LNCAP (cell line): ENCODE measurements at regions not wholly inside any gene's neighbourhood (a gene's known extent, or its start where the extent isn't known, plus 50 kb on each side); places are given as distances from the start of the nearest gene placed in this dataset.

ENCODE experiments used
- TF ChIP-seq, protein P1 (sequence below): fragments of 450-650 bp; IDR thresholded peaks from 2 replicates; pipeline ENCODE4 v1.5.1; 2017; ENCODE audit warnings: mild to moderate bottlenecking

DNA sequence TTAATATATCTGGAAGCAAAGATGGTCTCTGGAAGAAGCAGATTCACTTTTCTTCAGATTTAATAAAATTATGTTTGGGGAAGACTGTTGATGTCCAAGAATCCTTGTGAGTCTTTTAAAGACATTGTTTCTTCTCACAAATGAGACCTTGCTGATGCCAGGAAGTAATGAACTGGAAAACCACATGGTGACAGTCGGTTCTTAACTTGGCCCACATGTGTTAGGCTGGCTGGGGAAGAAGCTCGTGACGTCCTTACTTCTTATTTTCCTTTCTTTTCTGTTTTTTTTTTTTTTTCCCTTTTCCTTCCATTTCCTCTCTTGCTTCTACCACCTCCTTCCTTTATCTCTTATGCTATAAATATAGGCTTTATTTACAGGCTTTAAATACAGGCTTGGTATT is 950.2 kb downstream of the BCL11B start:
- TF ChIP-seq, protein P1, sequence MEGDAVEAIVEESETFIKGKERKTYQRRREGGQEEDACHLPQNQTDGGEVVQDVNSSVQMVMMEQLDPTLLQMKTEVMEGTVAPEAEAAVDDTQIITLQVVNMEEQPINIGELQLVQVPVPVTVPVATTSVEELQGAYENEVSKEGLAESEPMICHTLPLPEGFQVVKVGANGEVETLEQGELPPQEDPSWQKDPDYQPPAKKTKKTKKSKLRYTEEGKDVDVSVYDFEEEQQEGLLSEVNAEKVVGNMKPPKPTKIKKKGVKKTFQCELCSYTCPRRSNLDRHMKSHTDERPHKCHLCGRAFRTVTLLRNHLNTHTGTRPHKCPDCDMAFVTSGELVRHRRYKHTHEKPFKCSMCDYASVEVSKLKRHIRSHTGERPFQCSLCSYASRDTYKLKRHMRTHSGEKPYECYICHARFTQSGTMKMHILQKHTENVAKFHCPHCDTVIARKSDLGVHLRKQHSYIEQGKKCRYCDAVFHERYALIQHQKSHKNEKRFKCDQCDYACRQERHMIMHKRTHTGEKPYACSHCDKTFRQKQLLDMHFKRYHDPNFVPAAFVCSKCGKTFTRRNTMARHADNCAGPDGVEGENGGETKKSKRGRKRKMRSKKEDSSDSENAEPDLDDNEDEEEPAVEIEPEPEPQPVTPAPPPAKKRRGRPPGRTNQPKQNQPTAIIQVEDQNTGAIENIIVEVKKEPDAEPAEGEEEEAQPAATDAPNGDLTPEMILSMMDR, result no peak

DNA sequence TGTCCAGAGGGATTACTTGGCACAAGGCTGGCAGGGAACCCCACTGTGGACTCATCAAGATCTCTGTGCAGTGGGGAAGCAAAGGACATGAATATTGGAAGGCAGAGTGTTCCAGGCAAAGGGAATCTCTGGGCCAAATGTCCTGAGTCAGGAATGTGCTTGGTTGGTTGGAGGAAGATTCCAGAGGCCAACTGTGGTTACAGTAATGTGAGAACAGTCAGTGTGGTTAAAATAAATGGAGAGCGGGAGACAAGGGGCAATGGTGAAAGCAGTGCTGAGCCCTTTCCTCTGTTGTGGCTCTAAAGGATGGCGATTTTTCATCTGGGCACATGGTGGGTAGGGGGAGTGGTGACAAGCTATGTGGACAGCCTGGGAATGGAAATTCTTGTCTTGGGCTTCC is 948.2 kb downstream of the BCL11B start:
- TF ChIP-seq, protein P1, result no peak

DNA sequence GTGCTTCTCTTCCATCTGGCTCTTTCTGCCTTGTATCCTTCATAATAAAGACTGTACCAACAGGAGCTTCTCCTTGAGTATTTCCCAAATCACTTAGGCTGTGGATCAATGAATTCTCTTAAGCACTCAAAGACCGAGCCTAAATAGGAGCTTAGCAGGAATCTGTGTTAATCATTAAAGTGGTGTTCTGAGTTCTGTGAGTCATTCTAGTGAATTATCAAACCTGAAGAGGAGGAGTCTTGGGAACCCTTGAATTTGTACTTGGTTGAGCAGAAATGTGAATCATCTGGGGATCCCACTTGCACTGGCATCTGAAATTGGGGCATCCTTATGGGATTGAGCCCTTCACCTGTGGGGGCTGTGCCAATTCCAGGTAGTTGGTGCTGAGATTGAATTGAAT is 946.2 kb downstream of the BCL11B start:
- TF ChIP-seq, protein P1, result no peak

DNA sequence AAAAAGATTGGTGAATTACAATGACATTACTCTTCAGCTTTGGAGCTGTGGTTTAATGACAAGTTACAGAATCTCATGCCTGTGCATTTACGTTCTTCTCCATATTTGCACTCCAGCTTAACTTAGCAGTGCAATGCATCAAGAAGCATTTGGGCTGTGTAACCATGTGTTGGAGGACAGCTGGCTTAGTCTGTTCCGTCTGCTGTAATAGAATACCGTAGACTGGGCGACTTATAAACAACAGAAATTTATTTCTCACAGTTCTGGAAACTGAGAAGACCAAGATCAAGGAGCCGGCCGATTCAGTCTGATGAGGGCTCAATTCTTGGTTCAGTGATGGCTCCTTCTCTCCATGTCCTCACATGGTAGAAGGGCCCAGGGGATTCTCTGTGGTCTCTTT is 943.5 kb downstream of the BCL11B start:
- TF ChIP-seq, protein P1, result no peak

DNA sequence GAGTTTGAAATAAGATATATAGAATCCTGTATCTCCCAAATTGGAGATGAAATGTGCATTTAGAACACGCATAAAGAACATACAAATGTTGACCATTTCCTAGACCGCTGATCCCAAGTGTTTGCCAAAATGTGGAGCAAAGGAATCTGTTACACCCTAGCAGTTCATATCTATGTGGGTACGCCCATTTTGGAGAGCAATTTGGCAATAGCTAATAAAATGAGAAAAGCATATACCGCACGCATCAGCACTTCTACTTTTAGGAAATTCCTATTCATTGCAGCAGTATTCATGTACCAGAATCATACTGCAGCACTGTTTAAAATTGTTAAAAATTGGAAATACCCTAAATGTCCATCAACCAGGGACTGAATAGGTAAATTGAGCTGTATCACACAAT is 937.8 kb downstream of the BCL11B start:
- TF ChIP-seq, protein P1, result no peak

DNA sequence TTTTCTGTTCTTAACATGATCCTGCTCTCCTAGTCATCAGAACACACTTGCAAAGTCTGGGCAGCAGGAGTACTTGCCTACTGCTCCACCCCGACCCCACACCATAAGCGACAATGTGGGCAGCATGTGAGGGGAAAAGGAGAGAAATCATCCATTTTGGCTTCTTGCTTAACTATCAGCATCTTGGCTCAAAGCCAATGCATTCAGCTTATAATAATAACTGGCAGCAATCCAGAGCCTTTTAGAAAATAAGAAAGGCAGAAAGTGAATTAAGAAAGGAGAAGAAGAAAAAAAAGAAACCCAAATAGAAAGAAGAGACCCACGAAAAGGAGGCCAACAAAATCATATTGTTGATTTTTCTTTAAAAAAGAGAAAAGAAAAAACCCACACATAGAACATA is 930.8 kb downstream of the BCL11B start:
- TF ChIP-seq, protein P1, result no peak

DNA sequence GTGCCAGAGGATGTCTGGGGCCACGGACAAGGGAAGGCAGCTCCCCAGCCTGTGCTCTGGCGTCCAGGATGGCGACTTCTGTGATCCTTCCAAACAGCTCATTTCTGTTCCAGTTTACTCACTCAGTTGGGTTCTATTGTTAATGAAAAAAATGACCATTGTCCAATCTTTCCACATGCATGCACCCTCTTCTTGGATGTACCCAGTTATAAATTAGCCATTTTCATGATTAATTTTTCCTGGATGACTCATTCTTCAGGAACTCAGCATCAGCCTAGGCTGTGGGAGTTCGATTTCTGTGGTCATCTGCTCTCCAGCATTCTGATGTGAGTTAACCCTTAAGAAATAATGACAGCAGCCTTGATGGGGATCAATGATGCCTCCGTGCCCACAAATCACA is 926.8 kb downstream of the BCL11B start:
- TF ChIP-seq, protein P1, result no peak

DNA sequence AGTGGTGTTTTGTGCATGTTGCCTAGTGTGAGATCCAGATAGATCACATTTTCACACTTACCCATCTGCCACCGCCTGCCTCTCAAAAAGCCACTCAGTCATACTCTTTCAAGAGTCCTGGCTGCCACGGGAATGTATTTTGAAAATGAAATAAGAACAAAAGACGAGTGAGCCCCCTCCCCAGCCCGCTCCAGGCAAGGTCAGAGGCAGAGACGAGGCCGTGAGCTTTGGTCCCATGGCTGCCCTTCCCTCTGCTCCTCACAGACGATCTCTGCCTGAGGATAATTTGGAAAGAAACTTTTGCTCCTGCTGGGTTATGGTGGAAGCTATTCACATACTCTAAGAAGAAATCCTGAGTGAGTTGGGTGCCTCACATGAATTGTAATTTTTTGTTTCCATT is 924.3 kb downstream of the BCL11B start:
- TF ChIP-seq, protein P1, result no peak
